ENCODE measurements at regions not wholly inside any gene's neighbourhood (a gene's known extent, or its start where the extent isn't known, plus 50 kb on each side); places are given as distances from the start of the nearest gene placed in this dataset.
"Not testable (repeated sequence)": the region's sequence is repeated elsewhere in the genome, so short reads cannot be mapped to it uniquely, and the experiment has no call there.

- DNase-seq = no peak
Observed at GRCh38 chr9:21533597-21533996, 51.5 kb upstream of the IFNE start.

DNA sequence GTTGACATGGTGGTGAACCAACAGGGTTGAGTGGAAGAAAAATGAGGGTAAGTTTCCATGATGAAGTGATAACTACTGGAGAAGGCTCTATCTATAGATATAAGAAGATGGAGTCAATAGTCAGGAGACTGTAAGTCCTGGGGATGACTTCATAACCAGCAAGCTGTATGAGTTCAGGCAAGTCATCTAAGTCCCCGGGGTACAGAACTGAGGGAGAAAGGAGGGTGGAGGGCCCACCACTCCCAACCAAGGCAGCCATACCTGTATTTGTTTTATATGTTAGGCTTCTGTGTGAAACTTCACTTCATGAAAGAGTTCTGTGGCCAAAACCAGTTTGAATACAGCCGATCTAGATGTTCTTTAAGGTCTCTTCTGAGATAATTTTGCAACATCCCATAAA is 53.3 kb upstream of the IFNE start:
- DNase-seq = no peak

- no peak for DNase-seq
Observed at GRCh38 chr9:21542787-21543186, 60.7 kb upstream of the IFNE start.

DNA sequence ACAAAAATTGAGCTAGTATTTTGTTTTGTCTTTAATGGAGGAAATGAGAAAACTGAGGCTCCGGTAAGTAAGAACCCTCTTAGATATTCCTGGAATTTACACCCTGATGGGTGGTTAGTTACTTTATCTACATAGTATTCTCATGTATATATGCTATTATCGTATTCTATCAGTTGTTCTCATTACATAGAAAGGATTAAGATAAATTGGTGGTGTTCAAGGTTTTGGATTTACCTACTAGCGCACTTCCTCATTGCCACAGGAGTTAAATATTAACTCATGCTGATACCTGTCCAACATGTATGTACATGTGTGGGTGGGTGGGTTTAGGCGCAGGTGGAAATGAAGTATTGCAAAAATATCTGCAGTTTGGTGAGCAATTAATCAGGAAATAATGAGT is 61.1 kb upstream of the IFNE start:
- no peak for DNase-seq

GRCh38 chr9:21543816-21544215 is 61.7 kb upstream of the IFNE start:
- DNase-seq = not testable (repeated sequence)

DNA sequence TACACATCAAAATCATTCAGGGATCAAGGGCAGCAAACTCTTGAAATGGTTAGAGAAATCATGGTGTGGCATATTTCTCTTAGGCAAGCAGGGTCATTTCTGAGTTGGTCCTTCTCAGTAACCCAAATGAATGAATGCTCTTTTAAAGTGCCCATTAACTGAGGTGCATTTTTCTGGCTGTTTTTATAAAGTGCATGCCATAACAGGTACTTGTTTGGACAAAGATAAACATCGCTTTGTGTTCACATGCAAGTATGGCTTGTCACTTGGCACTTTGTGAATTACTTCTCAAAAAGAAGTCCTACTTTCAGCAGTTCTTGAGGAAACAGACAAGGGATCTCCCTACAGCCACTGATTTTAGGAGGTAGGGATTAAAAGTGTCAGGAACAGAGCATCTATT is 64.8 kb upstream of the IFNE start:
- no peak for DNase-seq

DNA sequence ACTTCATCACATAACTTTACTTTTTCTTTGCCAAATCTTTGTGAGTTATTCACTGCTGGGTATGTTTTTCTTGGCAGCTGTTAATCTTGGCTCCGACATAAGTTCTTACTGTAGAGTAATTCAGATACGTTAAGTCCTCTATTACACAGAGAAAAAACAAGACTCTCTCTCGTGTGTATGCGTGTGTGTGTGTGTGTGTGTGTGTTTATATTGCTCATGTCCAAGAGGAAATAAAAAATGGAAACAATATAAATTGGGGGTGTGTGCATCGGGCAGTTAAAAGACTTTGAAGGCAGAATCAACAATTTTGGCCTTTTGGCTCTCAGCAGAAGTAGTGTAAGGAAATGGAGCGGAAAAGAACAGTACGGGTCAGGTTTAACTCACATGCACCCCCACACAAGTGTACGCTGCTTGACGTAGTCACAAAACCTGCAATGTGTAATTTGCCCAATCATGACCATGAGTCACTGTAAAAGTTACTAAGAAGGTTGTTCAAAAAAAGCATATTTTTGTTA is 67.2 kb upstream of the IFNE start:
- DNase-seq = no peak

GRCh38 chr9:21549890-21550289 is 67.8 kb upstream of the IFNE start:
- DNase-seq = no peak

DNA sequence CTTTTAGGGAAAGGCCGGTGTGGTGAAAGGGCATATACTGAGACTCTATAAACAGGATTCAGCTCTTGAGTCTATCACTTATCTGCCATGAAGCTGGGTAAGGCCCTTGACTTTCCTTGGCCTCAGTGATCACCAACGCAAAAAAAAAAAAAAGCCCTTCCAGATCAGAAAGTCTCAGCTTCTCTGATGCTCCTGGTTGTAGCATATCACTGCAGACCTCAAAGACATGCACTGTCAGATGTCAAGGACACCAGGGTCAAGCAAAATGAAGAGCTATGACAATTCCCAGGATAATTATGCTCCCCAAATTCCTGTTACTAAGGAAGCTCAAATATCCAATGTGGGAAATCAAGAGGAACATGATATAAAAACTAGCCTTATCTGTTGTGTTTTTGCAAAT is 68.3 kb upstream of the IFNE start:
- no peak for DNase-seq

GRCh38 chr9:21551401-21551800 is 69.3 kb upstream of the IFNE start:
- DNase-seq = no peak

GRCh38 chr9:21552244-21553170 is 70.4 kb upstream of the IFNE start:
- DNase-seq = no peak

GRCh38 chr9:21553441-21553840 is 71.3 kb upstream of the IFNE start:
- DNase-seq = no peak

DNA sequence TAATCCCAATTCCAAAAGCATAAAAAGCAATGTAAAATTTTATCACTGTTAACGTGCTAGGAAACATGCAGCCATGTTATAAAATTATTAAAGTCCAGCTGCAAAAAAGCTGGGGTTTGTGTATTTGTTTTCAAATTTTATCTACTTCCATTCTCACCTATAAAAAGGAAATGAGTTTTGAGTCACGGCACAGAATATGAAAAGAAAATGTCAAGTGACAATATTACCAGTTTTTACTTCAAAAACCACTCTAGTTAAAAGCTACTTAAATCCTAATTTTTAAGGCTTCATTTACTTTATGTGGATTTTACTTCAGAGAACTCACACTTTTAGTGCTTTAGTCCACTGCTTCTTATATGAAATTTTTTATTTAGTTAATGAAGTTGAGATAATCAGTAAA is 72.7 kb upstream of the IFNE start:
- DNase-seq = no peak

- no peak for DNase-seq
Observed at GRCh38 chr9:21555911-21556310, 73.8 kb upstream of the IFNE start.

- DNase-seq = no peak
Observed at GRCh38 chr9:21556581-21557427, 74.7 kb upstream of the IFNE start.

GRCh38 chr9:21557428-21557768 is 75.3 kb upstream of the IFNE start:
- DNase-seq = no peak

GRCh38 chr9:21558079-21558478 is 76.0 kb upstream of the IFNE start:
- DNase-seq = no peak

- DNase-seq = peak; percentile 11
Observed at GRCh38 chr9:21558615-21559401, 76.7 kb upstream of the IFNE start.

DNA sequence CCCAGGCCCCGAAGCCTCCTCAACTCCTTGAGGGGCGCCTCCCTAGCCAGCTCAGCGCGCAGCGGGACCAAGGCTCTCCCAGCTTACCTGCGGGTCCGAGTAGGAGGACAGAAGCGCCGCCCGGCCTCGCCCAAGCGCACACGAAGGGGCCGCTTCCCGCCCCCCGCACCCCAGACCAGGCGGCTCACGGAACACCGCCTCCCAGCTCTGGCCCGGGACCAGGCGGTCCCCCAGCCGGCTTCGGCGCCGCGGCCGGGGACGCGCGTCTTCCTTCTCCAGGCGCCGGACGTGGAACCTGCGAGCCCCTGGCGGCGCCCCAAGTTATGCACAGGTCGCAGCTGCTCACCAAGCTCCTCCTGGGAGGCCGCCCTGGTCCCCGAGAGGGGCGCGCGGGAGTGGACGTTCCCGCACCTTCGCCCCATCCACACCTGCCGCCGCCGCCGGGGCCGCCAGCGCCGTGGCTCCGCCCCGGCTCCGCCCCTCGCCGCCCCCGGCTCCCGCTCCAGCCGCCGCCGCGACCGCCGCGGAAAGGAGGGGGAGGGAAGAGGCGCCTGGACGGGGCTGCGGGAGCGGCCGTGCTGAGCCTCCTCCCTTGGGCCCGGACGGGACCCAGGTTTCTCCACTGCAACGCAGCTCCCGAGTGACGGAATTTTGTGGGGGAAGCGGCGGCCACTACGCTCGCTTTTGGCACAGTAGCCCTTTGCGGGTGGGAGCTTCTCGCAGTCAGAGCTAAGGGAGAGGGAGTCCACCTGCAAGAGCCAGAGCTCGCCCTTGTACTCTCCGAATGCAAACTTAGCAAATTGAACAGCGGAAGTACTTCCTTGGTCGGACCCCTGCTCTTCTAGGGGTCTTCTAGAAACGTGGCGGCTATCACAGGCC is 77.5 kb upstream of the IFNE start:
- peak; percentile 60 for DNase-seq

GRCh38 chr9:21560281-21560745 is 78.2 kb upstream of the IFNE start:
- DNase-seq = no peak

- no peak for DNase-seq
Observed at GRCh38 chr9:21561502-21561901, 79.4 kb upstream of the IFNE start.

- DNase-seq = no peak
Observed at GRCh38 chr9:21564175-21564574, 82.1 kb upstream of the IFNE start.

Measured in CD4-positive, alpha-beta T cell treated with Interleukin-17A for 1 hour (primary cell).